H1 (cell line): ENCODE measurements at regions not wholly inside any gene's neighbourhood (a gene's known extent, or its start where the extent isn't known, plus 50 kb on each side); places are given as distances from the start of the nearest gene placed in this dataset.

Source experiments
- CEBPB ChIP-seq: IDR thresholded peaks from 2 replicates; pipeline ENCODE4 v1.6.1; 2012; ENCODE audit warnings: low read depth, low read length
- CHD2 ChIP-seq: IDR thresholded peaks from 2 replicates; pipeline ENCODE4 v1.6.1; 2012; ENCODE audit warnings: low read length, improper control_type of control experiment
- CREB1 ChIP-seq: IDR thresholded peaks from 2 replicates; pipeline ENCODE4 v1.6.1; 2012; ENCODE audit warnings: inconsistent platforms
- FOSL1 ChIP-seq: IDR thresholded peaks from 2 replicates; pipeline ENCODE4 v1.6.1; 2011; ENCODE audit warnings: mild to moderate bottlenecking, low read depth, low read length, moderate library complexity; ENCODE audit not compliant: insufficient read depth
- MAFK ChIP-seq: IDR thresholded peaks from 2 replicates; pipeline ENCODE4 v1.6.1; 2012; ENCODE audit warnings: low read depth, mild to moderate bottlenecking, improper control_type of control experiment, low read length
- POLR2AphosphoS5 ChIP-seq: IDR thresholded peaks from 2 replicates; pipeline ENCODE4 v1.6.1; 2011; ENCODE audit warnings: low read depth, low read length
- POU5F1 ChIP-seq: IDR thresholded peaks from 2 replicates; pipeline ENCODE4 v1.6.1; 2011; ENCODE audit warnings: low read depth, mild to moderate bottlenecking, low read length, moderate library complexity
- SIX5 ChIP-seq: IDR thresholded peaks from 2 replicates; pipeline ENCODE4 v1.6.1; 2011; ENCODE audit warnings: mild to moderate bottlenecking, low read depth, low read length
- SP2 ChIP-seq: IDR thresholded peaks from 2 replicates; pipeline ENCODE4 v1.6.1; 2012; ENCODE audit warnings: mild to moderate bottlenecking, low read length, inconsistent platforms
- TEAD4 ChIP-seq: IDR thresholded peaks from 2 replicates; pipeline ENCODE4 v1.6.1; 2012; ENCODE audit warnings: low read depth, low read length, inconsistent platforms, mixed read lengths
- YY1 ChIP-seq: IDR thresholded peaks from 2 replicates; pipeline ENCODE4 v1.6.1; 2011; ENCODE audit warnings: low read depth, mild to moderate bottlenecking, low read length
- TF ChIP-seq, protein P1 (sequence below): IDR thresholded peaks from 2 replicates; pipeline ENCODE4 v1.6.1; 2011; ENCODE audit warnings: low read length, improper control_type of control experiment
- TF ChIP-seq, protein P2 (sequence below), 3 experiments: IDR thresholded peaks; 1 replicate in 2 of 3; 2 replicates in 1 of 3; pipeline versions ENCODE4 v1.5.1 to v1.6.1; 2011; ENCODE audit warnings: low read length in 3 of 3, mild to moderate bottlenecking in 3 of 3, inconsistent platforms in 2 of 3, low read depth in 1 of 3, moderate library complexity in 1 of 3; ENCODE audit not compliant: insufficient read depth in 1 of 3; ENCODE audit errors: control extremely low read depth in 1 of 3

DNA sequence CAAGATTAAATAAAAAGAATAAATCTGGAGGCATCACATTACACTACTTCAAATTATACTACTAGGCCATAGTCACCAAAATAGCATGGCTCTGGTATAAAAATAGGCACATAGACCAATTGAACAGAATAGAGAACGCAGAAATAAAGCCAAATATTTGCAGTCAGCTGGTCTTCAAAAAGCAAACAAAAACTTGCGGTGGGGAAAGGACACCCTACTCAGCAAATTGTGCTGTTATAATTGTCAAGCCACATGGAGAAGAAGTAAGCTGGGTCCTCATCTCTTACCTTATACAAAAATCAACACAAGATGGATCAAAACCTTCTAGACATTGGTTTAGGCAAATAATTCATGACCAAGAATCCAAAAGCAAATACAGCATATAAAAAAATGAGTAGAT lies 259.2 kb upstream of the SLITRK3 start:
- TF ChIP-seq, protein P1, sequence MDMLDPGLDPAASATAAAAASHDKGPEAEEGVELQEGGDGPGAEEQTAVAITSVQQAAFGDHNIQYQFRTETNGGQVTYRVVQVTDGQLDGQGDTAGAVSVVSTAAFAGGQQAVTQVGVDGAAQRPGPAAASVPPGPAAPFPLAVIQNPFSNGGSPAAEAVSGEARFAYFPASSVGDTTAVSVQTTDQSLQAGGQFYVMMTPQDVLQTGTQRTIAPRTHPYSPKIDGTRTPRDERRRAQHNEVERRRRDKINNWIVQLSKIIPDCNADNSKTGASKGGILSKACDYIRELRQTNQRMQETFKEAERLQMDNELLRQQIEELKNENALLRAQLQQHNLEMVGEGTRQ = no peak
- TF ChIP-seq, protein P2, sequence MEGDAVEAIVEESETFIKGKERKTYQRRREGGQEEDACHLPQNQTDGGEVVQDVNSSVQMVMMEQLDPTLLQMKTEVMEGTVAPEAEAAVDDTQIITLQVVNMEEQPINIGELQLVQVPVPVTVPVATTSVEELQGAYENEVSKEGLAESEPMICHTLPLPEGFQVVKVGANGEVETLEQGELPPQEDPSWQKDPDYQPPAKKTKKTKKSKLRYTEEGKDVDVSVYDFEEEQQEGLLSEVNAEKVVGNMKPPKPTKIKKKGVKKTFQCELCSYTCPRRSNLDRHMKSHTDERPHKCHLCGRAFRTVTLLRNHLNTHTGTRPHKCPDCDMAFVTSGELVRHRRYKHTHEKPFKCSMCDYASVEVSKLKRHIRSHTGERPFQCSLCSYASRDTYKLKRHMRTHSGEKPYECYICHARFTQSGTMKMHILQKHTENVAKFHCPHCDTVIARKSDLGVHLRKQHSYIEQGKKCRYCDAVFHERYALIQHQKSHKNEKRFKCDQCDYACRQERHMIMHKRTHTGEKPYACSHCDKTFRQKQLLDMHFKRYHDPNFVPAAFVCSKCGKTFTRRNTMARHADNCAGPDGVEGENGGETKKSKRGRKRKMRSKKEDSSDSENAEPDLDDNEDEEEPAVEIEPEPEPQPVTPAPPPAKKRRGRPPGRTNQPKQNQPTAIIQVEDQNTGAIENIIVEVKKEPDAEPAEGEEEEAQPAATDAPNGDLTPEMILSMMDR (IDR thresholded peaks at IDR 0.05; ENCODE audit: control extremely low read depth in 1 of 3, insufficient read depth in 1 of 3, low read depth in 1 of 3, low read length in 3 of 3) = no peak
- TF ChIP-seq FOSL1 (no peak), MAFK (no peak), CEBPB (no peak), TEAD4 (no peak), SP2 (no peak), YY1 (no peak), CREB1 (no peak), POLR2AphosphoS5 (no peak), SIX5 (no peak), CHD2 (no peak), POU5F1 (no peak)
